ENCODE measurements at regions not wholly inside any gene's neighbourhood (a gene's known extent, or its start where the extent isn't known, plus 50 kb on each side); places are given as distances from the start of the nearest gene placed in this dataset.

GRCh38 chr10:2867788-2868299 is 199.5 kb upstream of the PFKP start:
- no peak overlapping the region for H3K4me3 Mint-ChIP-seq
- no peak for TF ChIP-seq CTCF (IDR thresholded peaks at IDR 0.05; ENCODE audit: unreplicated experiment in 3 of 3)
- H3K36me3 Mint-ChIP-seq (ENCODE audit: low read depth), result no peaks in the 10 kb centered on the region
- H3K27ac Mint-ChIP-seq, result no peak overlapping the region
- H3K27me3 Mint-ChIP-seq (ENCODE audit: low read depth), result peaks cover 37% of the 10 kb centered on the region
- H3K9me3 Mint-ChIP-seq, result peaks cover 8% of the 10 kb centered on the region
- H3K4me1 Mint-ChIP-seq, result no peaks in the 10 kb centered on the region

- peaks cover 37% of the 10 kb centered on the region for H3K27me3 Mint-ChIP-seq (ENCODE audit: low read depth)
- no peak for TF ChIP-seq CTCF (IDR thresholded peaks at IDR 0.05; ENCODE audit: unreplicated experiment in 3 of 3)
- H3K27ac Mint-ChIP-seq, result no peak overlapping the region
- H3K4me3 Mint-ChIP-seq, result no peak overlapping the region
- peaks cover 10% of the 10 kb centered on the region for H3K9me3 Mint-ChIP-seq
- H3K4me1 Mint-ChIP-seq, result peaks cover 3% of the 10 kb centered on the region
- H3K36me3 Mint-ChIP-seq (ENCODE audit: low read depth), result no peaks in the 10 kb centered on the region
Observed at GRCh38 chr10:2866569-2866968, 200.8 kb upstream of the PFKP start.

GRCh38 chr10:2861632-2862210 is 205.6 kb upstream of the PFKP start:
- TF ChIP-seq CTCF (IDR thresholded peaks at IDR 0.05; ENCODE audit: unreplicated experiment in 3 of 3), result no peak
- Mint-ChIP-seq H3K9me3 (peaks cover 6% of the 10 kb centered on the region), H3K27ac (no peak overlapping the region), H3K27me3 (ENCODE audit: low read depth) (peaks cover 31% of the 10 kb centered on the region), H3K4me1 (peaks cover 5% of the 10 kb centered on the region), H3K4me3 (no peak overlapping the region), H3K36me3 (ENCODE audit: low read depth) (no peaks in the 10 kb centered on the region)

- peaks cover 29% of the 10 kb centered on the region for H3K27me3 Mint-ChIP-seq (ENCODE audit: low read depth)
- H3K4me1 Mint-ChIP-seq, result peaks cover 5% of the 10 kb centered on the region
- H3K9me3 Mint-ChIP-seq, result peaks cover 6% of the 10 kb centered on the region
- H3K4me3 Mint-ChIP-seq, result no peak overlapping the region
- TF ChIP-seq CTCF (IDR thresholded peaks at IDR 0.05; ENCODE audit: unreplicated experiment in 3 of 3), result no peak
- no peaks in the 10 kb centered on the region for H3K36me3 Mint-ChIP-seq (ENCODE audit: low read depth)
- H3K27ac Mint-ChIP-seq, result no peak overlapping the region
Observed at GRCh38 chr10:2858452-2858851, 208.9 kb upstream of the PFKP start.

GRCh38 chr10:2856598-2856997 is 210.8 kb upstream of the PFKP start:
- Mint-ChIP-seq H3K36me3 (ENCODE audit: low read depth) (no peaks in the 10 kb centered on the region), H3K4me3 (no peak overlapping the region), H3K27me3 (ENCODE audit: low read depth) (peaks cover 29% of the 10 kb centered on the region), H3K4me1 (peaks cover 2% of the 10 kb centered on the region), H3K27ac (no peak overlapping the region), H3K9me3 (peaks cover 5% of the 10 kb centered on the region)
- TF ChIP-seq CTCF (IDR thresholded peaks at IDR 0.05; ENCODE audit: unreplicated experiment in 3 of 3), result no peak

Measured in nephron (organoid).